HepG2 (cell line): ENCODE measurements at regions not wholly inside any gene's neighbourhood (a gene's known extent, or its start where the extent isn't known, plus 50 kb on each side); places are given as distances from the start of the nearest gene placed in this dataset.

Experiments
- ATAC-seq: fragments of 200-7000 bp; cut with Tn5 transposase; 3 replicates; pipeline ENCODE4 v1.9.1; 2020; ENCODE audit warnings: mild to moderate bottlenecking, moderate library complexity
- BruUV-seq: library from RNA; stranded (reverse); fragments of 400-500 nt; replicated peaks from 2 replicates; lab custom pipeline; 2021; lab: Mats Ljungman, UMichigan
- CTCF ChIA-PET: fragments of 300-600 bp; formaldehyde crosslinking; extraction: SDS; loops from one replicate; lab custom pipeline; 2021; ENCODE audit warnings: low total read pairs, inconsistent platforms, low intra/inter-chr PET ratio; lab: Yijun Ruan, JAX
- POLR2A ChIA-PET: fragments of 350-600 bp; sonication (Branson Sonifier 250); formaldehyde crosslinking; loops from one replicate; lab custom pipeline; 2020; ENCODE audit warnings: antibody characterized with exemption, inconsistent platforms; lab: Yijun Ruan, JAX
- DNase-seq: peaks from one replicate; pipeline ENCODE4 v3.0.0-alpha.2; 2015; ENCODE audit warnings: low spot score
- FAIRE-seq: peaks from 3 replicates; lab custom pipeline; 2011; peaks lifted over from hg19 to GRCh38; lab: Jason Lieb, UNC
- H2AFZ ChIP-seq: one replicate; pipeline ENCODE4 v1.6.1; 2011; ENCODE audit warnings: low read length, inconsistent platforms
- H3K27ac ChIP-seq: fragments of 300-600 bp; 3 replicates; pipeline ENCODE4 v1.8.0; 2011; ENCODE audit warnings: mixed run types, mild to moderate bottlenecking, mixed read lengths, low read length, inconsistent platforms; ENCODE audit not compliant: insufficient read depth; ENCODE audit errors: extremely low read length
- H3K27me3 ChIP-seq, 2 experiments: fragments of 200-600 bp in 1 of 2; 2 replicates in 1 of 2; 3 replicates in 1 of 2; pipeline versions ENCODE4 v1.6.0 to v1.8.0; 2011; ENCODE audit warnings: low read length in 2 of 2, mild to moderate bottlenecking in 2 of 2, moderate library complexity in 2 of 2, inconsistent platforms in 1 of 2; ENCODE audit not compliant: insufficient read depth in 2 of 2, control insufficient read depth in 1 of 2
- H3K36me3 ChIP-seq, 2 experiments: fragments of 200-600 bp in 1 of 2; replicated peaks in 1 of 2; 2 replicates in 1 of 2; 3 replicates in 1 of 2; pipeline versions ENCODE4 v1.5.1 to v1.8.0; 2011; ENCODE audit warnings: low read length in 2 of 2, inconsistent platforms in 1 of 2; ENCODE audit not compliant: insufficient read depth in 2 of 2, control insufficient read depth in 1 of 2
- H3K4me1 ChIP-seq: 2 replicates; pipeline ENCODE4 v1.5.1; 2012; ENCODE audit warnings: low read length, inconsistent platforms; ENCODE audit not compliant: insufficient read depth
- H3K4me2 ChIP-seq: 2 replicates; pipeline ENCODE4 v1.6.0; 2011; ENCODE audit warnings: low read depth, low read length, inconsistent platforms
- H3K4me3 ChIP-seq, 3 experiments: fragments of 200-600 bp in 1 of 3; sonication (generic), shearing (Covaris generic) in 1 of 3; replicated peaks in 1 of 3; 2 replicates each; pipeline ENCODE4 v1.5.1; 2011 to 2016; ENCODE audit warnings: low read length in 3 of 3, inconsistent platforms in 2 of 3, low read depth in 2 of 3, mild to moderate bottlenecking in 2 of 3, control low read depth in 1 of 3, mixed read lengths in 1 of 3; ENCODE audit not compliant: insufficient read depth in 1 of 3
- H3K79me2 ChIP-seq: one replicate; pipeline ENCODE4 v1.6.1; 2011; ENCODE audit warnings: low read length, inconsistent platforms; ENCODE audit not compliant: insufficient read depth
- H3K9ac ChIP-seq: 2 replicates; pipeline ENCODE4 v1.6.0; 2011; ENCODE audit warnings: mild to moderate bottlenecking, low read depth, low read length, inconsistent platforms; ENCODE audit not compliant: insufficient read depth
- H3K9me3 ChIP-seq: 2 replicates; pipeline ENCODE4 v1.5.1; 2012; ENCODE audit warnings: mild to moderate bottlenecking, low read length
- H4K20me1 ChIP-seq: 2 replicates; pipeline ENCODE4 v1.6.0; 2011; ENCODE audit warnings: inconsistent platforms, mild to moderate bottlenecking, low read length, moderate library complexity; ENCODE audit not compliant: insufficient read depth
- ARID3A ChIP-seq: IDR thresholded peaks from 2 replicates; pipeline ENCODE4 v1.6.1; 2012; ENCODE audit warnings: low read depth, low read length, improper control_type of control experiment
- BRF2 ChIP-seq: sonication (generic); formaldehyde crosslinking; IDR thresholded peaks from 2 replicates; pipeline ENCODE4 v1.8.1; 2022; ENCODE audit warnings: mild to moderate bottlenecking, missing genetic modification reagents
- GLI4 ChIP-seq: sonication (generic); formaldehyde crosslinking; IDR thresholded peaks from 2 replicates; pipeline ENCODE4 v1.5.1; 2020; ENCODE audit warnings: missing genetic modification reagents, mild to moderate bottlenecking, moderate library complexity, borderline replicate concordance
- HNF4G ChIP-seq, 2 experiments: sonication (generic) in 1 of 2; formaldehyde crosslinking in 1 of 2; IDR thresholded peaks; 2 replicates each; pipeline versions ENCODE4 v1.4.0 to v1.6.1; 2011 to 2020; ENCODE audit warnings: borderline replicate concordance in 2 of 2, low read depth in 2 of 2, mild to moderate bottlenecking in 2 of 2, low read length in 1 of 2, missing genetic modification reagents in 1 of 2, moderate library complexity in 1 of 2
- SNAI1 ChIP-seq: sonication (generic); formaldehyde crosslinking; IDR thresholded peaks from 2 replicates; pipeline ENCODE4 v1.5.0; 2020; ENCODE audit warnings: mild to moderate bottlenecking, missing genetic modification reagents, borderline replicate concordance
- SRSF4 ChIP-seq: fragments of 200-400 bp; formaldehyde crosslinking; IDR thresholded peaks from one replicate; pipeline ENCODE4 v1.6.1; 2018; ENCODE audit warnings: mild to moderate bottlenecking, low read depth, low read length, moderate library complexity; ENCODE audit not compliant: poor library complexity, severe bottlenecking
- TFDP1 ChIP-seq: IDR thresholded peaks from 2 replicates; pipeline ENCODE4 v1.6.1; 2016; ENCODE audit warnings: missing compliant biosample characterization, missing genetic modification reagents, borderline replicate concordance
- ZFP36 ChIP-seq: fragments of 150-350 bp; IDR thresholded peaks from 2 replicates; pipeline ENCODE4 v1.6.1; 2018; ENCODE audit warnings: borderline replicate concordance, low read length, low read depth; ENCODE audit not compliant: partially characterized antibody
- ZMYM2 ChIP-seq: sonication (generic); formaldehyde crosslinking; IDR thresholded peaks from 2 replicates; pipeline ENCODE4 v1.8.0; 2022; ENCODE audit warnings: mild to moderate bottlenecking, missing genetic modification reagents
- ZNF17 ChIP-seq: sonication (generic); formaldehyde crosslinking; IDR thresholded peaks from 2 replicates; pipeline ENCODE4 v1.5.0; 2020; ENCODE audit warnings: mild to moderate bottlenecking, missing genetic modification reagents
- ZNF232 ChIP-seq: sonication (generic); formaldehyde crosslinking; IDR thresholded peaks from 2 replicates; pipeline ENCODE4 v1.4.0; 2020; ENCODE audit warnings: missing genetic modification reagents, borderline replicate concordance
- ZNF234 ChIP-seq: sonication (generic); formaldehyde crosslinking; conservative IDR thresholded peaks from 2 replicates; pipeline ENCODE4 v1.5.1; 2020; ENCODE audit warnings: mild to moderate bottlenecking, missing genetic modification reagents
- ZNF33B ChIP-seq: sonication (generic); formaldehyde crosslinking; IDR thresholded peaks from 2 replicates; pipeline ENCODE4 v1.5.1; 2020; ENCODE audit warnings: mild to moderate bottlenecking, missing genetic modification reagents
- ZNF446 ChIP-seq: sonication (generic); formaldehyde crosslinking; IDR thresholded peaks from 2 replicates; pipeline ENCODE4 v1.5.0; 2020; ENCODE audit warnings: mild to moderate bottlenecking, missing genetic modification reagents
- ZNF772 ChIP-seq: sonication (generic); formaldehyde crosslinking; IDR thresholded peaks from 2 replicates; pipeline ENCODE4 v1.5.0; 2020; ENCODE audit warnings: mild to moderate bottlenecking, missing genetic modification reagents
- ZNF850 ChIP-seq: sonication (generic); formaldehyde crosslinking; conservative IDR thresholded peaks from 2 replicates; pipeline ENCODE4 v1.9.0; 2021; ENCODE audit warnings: mild to moderate bottlenecking, missing genetic modification reagents
- WGBS: methylation state at CpG from one replicate; pipeline ENCODE4 v1.1.6; 2017; ENCODE audit warnings: low lambda C conversion rate; 5-methylcytosine and 5-hydroxymethylcytosine counted together
- in situ Hi-C: cut with HindIII; loops from 2 replicates; pipeline ENCODE4 v1.10.0; 2017; ENCODE audit warnings: low pct_unique_long_range_greater_than_20kb; ENCODE audit not compliant: extremely low pct_ligation_motif_present
- intact Hi-C: fragments of 100-400 bp; cut with micrococcal nuclease; formaldehyde crosslinking; loops from one replicate; pipeline ENCODE4 v1.10.0; 2022; ENCODE audit not compliant: unreplicated experiment

DNA sequence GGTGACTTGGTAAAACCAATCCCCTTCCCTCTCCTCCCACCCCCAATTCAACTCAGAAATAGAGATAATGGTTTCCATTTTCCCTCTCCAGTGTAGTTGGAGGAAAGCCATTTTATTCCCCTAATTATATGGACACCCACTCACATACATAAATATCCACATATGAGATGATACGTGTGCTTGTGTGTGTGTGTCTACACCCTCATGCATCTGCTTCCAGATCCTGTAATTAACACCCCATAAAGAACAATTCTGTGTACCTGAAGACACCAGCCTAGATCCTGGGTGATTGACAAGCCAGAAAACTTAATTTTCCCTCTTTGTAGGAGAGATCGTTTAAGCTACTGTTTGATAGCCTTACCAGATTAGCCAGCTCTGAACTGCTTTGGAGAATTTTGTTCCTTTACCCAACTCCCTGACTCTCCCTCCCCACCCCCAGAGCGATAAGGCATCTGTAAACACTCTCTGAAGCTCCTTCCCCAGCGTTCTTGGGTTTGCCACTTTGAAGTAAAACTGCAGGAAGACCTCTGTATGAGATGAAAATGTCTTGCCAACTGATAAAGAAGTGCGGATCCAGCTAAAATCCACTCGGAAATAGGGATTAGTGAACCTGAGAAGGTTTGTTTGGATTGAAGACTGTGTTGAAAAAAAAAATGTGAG, 175.7 kb downstream of the RGS9 start:
- Histone ChIP-seq H3K27ac (no peak overlapping the region), H2AFZ (no peak overlapping the region), H3K4me3 (no peak overlapping the region), H3K9ac (no peak overlapping the region), H3K36me3 (no peaks in the 10 kb centered on the region), H3K27me3 (peaks cover 0 to 27% of the 10 kb centered on the region in 2 experiments; a peak in 3 of 5 replicates), H3K4me1 (no peaks in the 10 kb centered on the region), H4K20me1 (no peaks in the 10 kb centered on the region), H3K4me2 (no peak overlapping the region), H3K79me2 (no peaks in the 10 kb centered on the region), H3K9me3 (no peaks in the 10 kb centered on the region)
- ATAC-seq: no peak
- FAIRE-seq: no peak
- CTCF ChIA-PET: no interaction called here
- 17% methylated on average over 6 of the region's 6 CpGs for WGBS
- DNase-seq: no peak
- no TSS peak for BruUV-seq
- intact Hi-C loops (no loop called here), in situ Hi-C loops (no loop called here)
- POLR2A ChIA-PET: no interaction called here
- TF ChIP-seq ZNF772 (CRISPR knock-in tag) (no peak), ZNF33B (no peak), ZNF17 (CRISPR knock-in tag) (no peak), ZNF234 (CRISPR knock-in tag) (no peak), ZNF446 (no peak), SNAI1 (CRISPR knock-in tag) (no peak), GLI4 (no peak), ZNF850 (CRISPR knock-in tag) (no peak), TFDP1 (CRISPR knock-in tag) (no peak), ZFP36 (no peak), SRSF4 (no peak), ARID3A (no peak), ZMYM2 (no peak), HNF4G (IDR thresholded peaks at IDR 0.05; ENCODE audit: borderline replicate concordance, low read depth, low read length) (no peak), HNF4G (CRISPR knock-in tag; IDR thresholded peaks at IDR 0.05; ENCODE audit: borderline replicate concordance, low read depth) (no peak), BRF2 (no peak), ZNF232 (CRISPR knock-in tag) (no peak)
